ENCODE measurements at regions not wholly inside any gene's neighbourhood (a gene's known extent, or its start where the extent isn't known, plus 50 kb on each side); places are given as distances from the start of the nearest gene placed in this dataset.

DNA sequence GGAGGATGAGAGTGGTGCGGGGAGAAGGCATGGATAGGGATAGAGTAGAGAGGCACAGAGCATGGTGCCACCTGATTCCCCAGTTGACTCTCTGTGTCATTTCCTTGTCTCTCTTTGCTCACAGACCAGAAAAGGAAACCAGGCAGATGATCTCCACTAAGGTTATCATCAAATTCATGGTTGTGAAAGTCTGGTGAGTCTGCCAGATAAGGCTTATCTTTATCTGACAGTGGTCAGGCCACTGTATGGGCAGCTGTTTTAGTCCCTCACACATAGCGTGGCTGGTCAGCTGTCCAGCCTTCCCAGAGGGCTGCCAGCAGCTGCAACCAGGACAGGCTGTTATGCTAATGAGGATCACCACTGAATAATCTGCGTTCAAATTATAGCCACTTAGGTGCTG, 99.0 kb downstream of the ADRA2A start:
- Histone ChIP-seq H3K4me3 (no peak overlapping the region), H3K4me1 (ENCODE audit: control insufficient read depth in 1 of 2, low read depth in 2 of 2) (no peaks in the 10 kb centered on the region), H3K27ac (no peak overlapping the region), H3K9me3 (no peaks in the 10 kb centered on the region), H3K36me3 (no peaks in the 10 kb centered on the region), H3K27me3 (replicated peaks; ENCODE audit: insufficient read depth) (no peaks in the 10 kb centered on the region)
- TF ChIP-seq, protein P1, sequence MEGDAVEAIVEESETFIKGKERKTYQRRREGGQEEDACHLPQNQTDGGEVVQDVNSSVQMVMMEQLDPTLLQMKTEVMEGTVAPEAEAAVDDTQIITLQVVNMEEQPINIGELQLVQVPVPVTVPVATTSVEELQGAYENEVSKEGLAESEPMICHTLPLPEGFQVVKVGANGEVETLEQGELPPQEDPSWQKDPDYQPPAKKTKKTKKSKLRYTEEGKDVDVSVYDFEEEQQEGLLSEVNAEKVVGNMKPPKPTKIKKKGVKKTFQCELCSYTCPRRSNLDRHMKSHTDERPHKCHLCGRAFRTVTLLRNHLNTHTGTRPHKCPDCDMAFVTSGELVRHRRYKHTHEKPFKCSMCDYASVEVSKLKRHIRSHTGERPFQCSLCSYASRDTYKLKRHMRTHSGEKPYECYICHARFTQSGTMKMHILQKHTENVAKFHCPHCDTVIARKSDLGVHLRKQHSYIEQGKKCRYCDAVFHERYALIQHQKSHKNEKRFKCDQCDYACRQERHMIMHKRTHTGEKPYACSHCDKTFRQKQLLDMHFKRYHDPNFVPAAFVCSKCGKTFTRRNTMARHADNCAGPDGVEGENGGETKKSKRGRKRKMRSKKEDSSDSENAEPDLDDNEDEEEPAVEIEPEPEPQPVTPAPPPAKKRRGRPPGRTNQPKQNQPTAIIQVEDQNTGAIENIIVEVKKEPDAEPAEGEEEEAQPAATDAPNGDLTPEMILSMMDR (IDR thresholded peaks at IDR 0.05): no peak
- no peak for DNase-seq (ENCODE audit: low spot score)
- no peak for ATAC-seq (ENCODE audit: insufficient number of reproducible peaks, low FRiP score, low read depth)

- no peak for ATAC-seq (ENCODE audit: insufficient number of reproducible peaks, low FRiP score, low read depth)
- no peak overlapping the region for H3K27ac ChIP-seq
- H3K4me3 ChIP-seq: no peak overlapping the region
- H3K27me3 ChIP-seq (replicated peaks; ENCODE audit: insufficient read depth): no peaks in the 10 kb centered on the region
- H3K36me3 ChIP-seq: no peaks in the 10 kb centered on the region
- no peaks in the 10 kb centered on the region for H3K9me3 ChIP-seq
- H3K4me1 ChIP-seq (ENCODE audit: control insufficient read depth in 1 of 2, low read depth in 2 of 2): no peaks in the 10 kb centered on the region
- TF ChIP-seq, protein P1 (IDR thresholded peaks at IDR 0.05): no peak
- DNase-seq (ENCODE audit: low spot score): no peak
Observed at GRCh38 chr10:111177379-111177778, 100.5 kb downstream of the ADRA2A start.

DNA sequence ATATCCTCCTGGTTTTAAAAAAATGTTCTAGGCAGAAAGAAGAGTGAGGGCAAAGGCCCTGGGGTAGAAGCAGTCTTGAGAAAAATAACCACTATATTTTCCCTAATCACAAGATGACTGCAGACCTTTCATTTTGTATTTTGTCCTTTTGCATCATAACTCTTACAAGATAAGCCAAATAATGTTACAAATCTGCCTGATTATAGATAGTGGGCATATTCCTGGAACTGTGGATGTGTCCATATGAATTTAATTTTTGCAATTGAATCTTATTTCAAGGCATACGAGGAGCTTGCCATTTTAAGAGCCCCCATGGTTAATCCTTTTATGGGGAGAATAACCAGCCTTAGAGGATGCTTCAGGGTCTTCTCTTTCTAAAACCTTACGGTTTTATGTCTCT, 102.7 kb downstream of the ADRA2A start:
- H3K36me3 ChIP-seq: no peaks in the 10 kb centered on the region
- H3K27ac ChIP-seq: no peak overlapping the region
- H3K9me3 ChIP-seq: no peaks in the 10 kb centered on the region
- ATAC-seq (ENCODE audit: insufficient number of reproducible peaks, low FRiP score, low read depth) (no peak), DNase-seq (ENCODE audit: low spot score) (no peak)
- no peaks in the 10 kb centered on the region for H3K27me3 ChIP-seq (replicated peaks; ENCODE audit: insufficient read depth)
- H3K4me1 ChIP-seq (ENCODE audit: control insufficient read depth in 1 of 2, low read depth in 2 of 2): no peaks in the 10 kb centered on the region
- TF ChIP-seq, protein P1 (IDR thresholded peaks at IDR 0.05): no peak
- no peak overlapping the region for H3K4me3 ChIP-seq

- H3K9me3 ChIP-seq: no peaks in the 10 kb centered on the region
- H3K36me3 ChIP-seq: no peaks in the 10 kb centered on the region
- no peak overlapping the region for H3K27ac ChIP-seq
- no peaks in the 10 kb centered on the region for H3K27me3 ChIP-seq (replicated peaks; ENCODE audit: insufficient read depth)
- TF ChIP-seq, protein P1 (IDR thresholded peaks at IDR 0.05): no peak
- ATAC-seq (ENCODE audit: insufficient number of reproducible peaks, low FRiP score, low read depth): no peak
- DNase-seq (ENCODE audit: low spot score): no peak
- H3K4me3 ChIP-seq: no peak overlapping the region
- H3K4me1 ChIP-seq (ENCODE audit: control insufficient read depth in 1 of 2, low read depth in 2 of 2): no peaks in the 10 kb centered on the region
Observed at GRCh38 chr10:111186358-111186757, 109.5 kb downstream of the ADRA2A start.

GRCh38 chr10:111187096-111187495, 110.3 kb downstream of the ADRA2A start:
- no peaks in the 10 kb centered on the region for H3K4me1 ChIP-seq (ENCODE audit: control insufficient read depth in 1 of 2, low read depth in 2 of 2)
- DNase-seq (ENCODE audit: low spot score) (no peak), ATAC-seq (ENCODE audit: insufficient number of reproducible peaks, low FRiP score, low read depth) (no peak)
- no peak overlapping the region for H3K27ac ChIP-seq
- no peaks in the 10 kb centered on the region for H3K9me3 ChIP-seq
- H3K4me3 ChIP-seq: no peak overlapping the region
- TF ChIP-seq, protein P1 (IDR thresholded peaks at IDR 0.05): no peak
- H3K36me3 ChIP-seq: no peaks in the 10 kb centered on the region
- no peaks in the 10 kb centered on the region for H3K27me3 ChIP-seq (replicated peaks; ENCODE audit: insufficient read depth)
